SK-N-SH (cell line): ENCODE measurements at regions not wholly inside any gene's neighbourhood (a gene's known extent, or its start where the extent isn't known, plus 50 kb on each side); places are given as distances from the start of the nearest gene placed in this dataset.

Experiments
- CTCF ChIA-PET: fragments of 300-600, 350-600 bp; formaldehyde crosslinking; extraction: SDS; loops from one replicate; lab custom pipeline; 2021; lab: Yijun Ruan, JAX
- POLR2A ChIA-PET: fragments of 350-600 bp; sonication (Branson Sonifier 250); formaldehyde crosslinking; extraction: SDS; loops from one replicate; lab custom pipeline; 2020; ENCODE audit warnings: antibody characterized with exemption, inconsistent platforms; lab: Yijun Ruan, JAX
- DNase-seq: peaks from one replicate; pipeline ENCODE4 v3.0.0; 2012
- H2AFZ ChIP-seq: fragments of 200-600 bp; sonication (generic); 2 replicates; pipeline ENCODE4 v1.8.1; 2016; ENCODE audit warnings: antibody characterized with exemption, mild to moderate bottlenecking, low read depth
- H3F3A ChIP-seq: fragments of 200-600 bp; sonication (generic); replicated peaks from 2 replicates; pipeline ENCODE3; 2016; ENCODE audit warnings: antibody characterized with exemption, mild to moderate bottlenecking; ENCODE audit not compliant: insufficient read depth
- H3K27ac ChIP-seq, 2 experiments: fragments of 200-500 bp in 1 of 2; fragments of 200-600 bp in 1 of 2; sonication (Bioruptor generic) in 1 of 2; sonication (generic), shearing (Covaris generic) in 1 of 2; 2 replicates each; pipeline versions ENCODE4 v1.5.1 to v1.6.1; 2014 to 2016; ENCODE audit warnings: low read depth in 2 of 2, inconsistent platforms in 1 of 2, low read length in 1 of 2, mild to moderate bottlenecking in 1 of 2, mixed read lengths in 1 of 2
- H3K27me3 ChIP-seq: fragments of 200-600 bp; sonication (generic), shearing (Covaris generic); 2 replicates; pipeline ENCODE4 v1.6.1; 2016; ENCODE audit warnings: mixed run types; ENCODE audit not compliant: insufficient read depth
- H3K36me3 ChIP-seq, 2 experiments: fragments of 200-500 bp in 1 of 2; fragments of 200-600 bp in 1 of 2; sonication (Bioruptor generic) in 1 of 2; sonication (generic) in 1 of 2; replicated peaks in 1 of 2; 2 replicates each; pipeline versions ENCODE3 to v1.5.1; 2014 to 2016; ENCODE audit warnings: low read length in 1 of 2, mild to moderate bottlenecking in 1 of 2; ENCODE audit not compliant: insufficient read depth in 2 of 2, control insufficient read depth in 1 of 2
- H3K4me1 ChIP-seq, 2 experiments: fragments of 200-500 bp in 1 of 2; fragments of 200-600 bp in 1 of 2; sonication (Bioruptor generic) in 1 of 2; sonication (generic), shearing (Covaris generic) in 1 of 2; 2 replicates each; pipeline versions ENCODE4 v1.5.1 to v1.6.1; 2014 to 2016; ENCODE audit warnings: low read depth in 1 of 2, low read length in 1 of 2, mixed run types in 1 of 2; ENCODE audit not compliant: insufficient read depth in 2 of 2, control insufficient read depth in 1 of 2
- H3K4me2 ChIP-seq: fragments of 200-600 bp; sonication (generic), shearing (Covaris generic); 2 replicates; pipeline ENCODE4 v1.6.1; 2017; ENCODE audit warnings: mixed run types
- H3K4me3 ChIP-seq, 2 experiments: fragments of 200-500 bp in 1 of 2; fragments of 200-600 bp in 1 of 2; sonication (Bioruptor generic) in 1 of 2; sonication (generic), shearing (Covaris generic) in 1 of 2; 2 replicates each; pipeline versions ENCODE4 v1.5.1 to v1.8.1; 2014 to 2016; ENCODE audit warnings: low read depth in 2 of 2, inconsistent platforms in 1 of 2, low read length in 1 of 2, mild to moderate bottlenecking in 1 of 2, mixed read lengths in 1 of 2, moderate library complexity in 1 of 2
- H3K79me2 ChIP-seq: fragments of 200-600 bp; sonication (generic); 2 replicates; pipeline ENCODE4 v1.8.1; 2017; ENCODE audit warnings: mild to moderate bottlenecking; ENCODE audit not compliant: insufficient read depth
- H3K9ac ChIP-seq: fragments of 200-600 bp; sonication (generic); 2 replicates; pipeline ENCODE4 v1.6.1; 2017; ENCODE audit warnings: mixed run types
- H3K9me2 ChIP-seq: fragments of 200-600 bp; sonication (generic); 2 replicates; pipeline ENCODE4 v1.6.1; 2017; ENCODE audit warnings: mixed run types
- H3K9me3 ChIP-seq: fragments of 200-600 bp; sonication (generic); 2 replicates; pipeline ENCODE4 v1.6.1; 2017; ENCODE audit warnings: mixed run types, mild to moderate bottlenecking, moderate library complexity
- H4K20me1 ChIP-seq: fragments of 200-600 bp; sonication (generic); 2 replicates; pipeline ENCODE4 v1.6.1; 2017; ENCODE audit warnings: mild to moderate bottlenecking, mixed run types; ENCODE audit not compliant: insufficient read depth
- CTCF ChIP-seq: fragments of 200-600 bp; sonication (generic); IDR thresholded peaks from 2 replicates; pipeline ENCODE4 v1.6.1; 2017; ENCODE audit warnings: antibody characterized with exemption, mild to moderate bottlenecking, moderate library complexity
- EZH2phosphoT487 ChIP-seq: fragments of 200-600 bp; sonication (generic); IDR thresholded peaks from 2 replicates; pipeline ENCODE4 v1.6.1; 2017; ENCODE audit warnings: low read depth, mixed run types, mild to moderate bottlenecking, antibody characterized with exemption, moderate library complexity, borderline replicate concordance
- FOSL2 ChIP-seq: IDR thresholded peaks from 2 replicates; pipeline ENCODE4 v1.4.0; 2012; ENCODE audit warnings: low read depth, mild to moderate bottlenecking, moderate library complexity, borderline replicate concordance
- FOXM1 ChIP-seq: IDR thresholded peaks from 2 replicates; pipeline ENCODE4 v1.4.0; 2012; ENCODE audit warnings: low read depth, mild to moderate bottlenecking
- GABPA ChIP-seq: IDR thresholded peaks from 2 replicates; pipeline ENCODE4 v1.4.0; 2012; ENCODE audit warnings: low read depth, mild to moderate bottlenecking
- GATA2 ChIP-seq: sonication (generic); formaldehyde crosslinking; IDR thresholded peaks from 2 replicates; pipeline ENCODE4 v1.5.0; 2020; ENCODE audit warnings: mild to moderate bottlenecking, missing genetic modification reagents
- IRF3 ChIP-seq: fragments of 150-350 bp; IDR thresholded peaks from 2 replicates; pipeline ENCODE4 v1.6.1; 2016; ENCODE audit warnings: mild to moderate bottlenecking, low read depth, low read length
- JUND ChIP-seq: IDR thresholded peaks from 2 replicates; pipeline ENCODE4 v1.4.0; 2012
- MAX ChIP-seq: IDR thresholded peaks from 2 replicates; pipeline ENCODE4 v1.4.0; 2012; ENCODE audit warnings: low read depth
- NFIC ChIP-seq: IDR thresholded peaks from 2 replicates; pipeline ENCODE4 v1.4.0; 2012; ENCODE audit warnings: borderline replicate concordance
- NRF1 ChIP-seq: IDR thresholded peaks from 2 replicates; pipeline ENCODE4 v1.6.1; 2012; ENCODE audit warnings: low read depth, mild to moderate bottlenecking, low read length
- RAD21 ChIP-seq: IDR thresholded peaks from 2 replicates; pipeline ENCODE4 v1.6.1; 2012; ENCODE audit warnings: mild to moderate bottlenecking, low read length
- RFX5 ChIP-seq: IDR thresholded peaks from 2 replicates; pipeline ENCODE4 v1.6.1; 2012; ENCODE audit warnings: mild to moderate bottlenecking, improper control_type of control experiment, low read length
- SIN3A ChIP-seq: IDR thresholded peaks from 2 replicates; pipeline ENCODE4 v1.6.1; 2012; ENCODE audit warnings: low read depth, mild to moderate bottlenecking, low read length, moderate library complexity, borderline replicate concordance
- TEAD4 ChIP-seq: IDR thresholded peaks from 2 replicates; pipeline ENCODE4 v1.4.0; 2012; ENCODE audit warnings: mild to moderate bottlenecking, borderline replicate concordance; ENCODE audit not compliant: insufficient read depth
- USF1 ChIP-seq: IDR thresholded peaks from 2 replicates; pipeline ENCODE4 v1.4.0; 2012; ENCODE audit warnings: low read depth, borderline replicate concordance
- YY1 ChIP-seq: IDR thresholded peaks from 2 replicates; pipeline ENCODE4 v1.4.0; 2012; ENCODE audit warnings: low read depth, mild to moderate bottlenecking
- WGBS: methylation state at CpG from one replicate; pipeline ENCODE4 v1.1.6; 2017; ENCODE audit warnings: low lambda C conversion rate; 5-methylcytosine and 5-hydroxymethylcytosine counted together
- TF ChIP-seq, protein P1 (sequence below): IDR thresholded peaks from 2 replicates; pipeline ENCODE4 v1.6.1; 2012; ENCODE audit warnings: mild to moderate bottlenecking, low read depth, low read length, moderate library complexity
- TF ChIP-seq, protein P2 (sequence below): IDR thresholded peaks from 2 replicates; pipeline ENCODE4; 2012

DNA sequence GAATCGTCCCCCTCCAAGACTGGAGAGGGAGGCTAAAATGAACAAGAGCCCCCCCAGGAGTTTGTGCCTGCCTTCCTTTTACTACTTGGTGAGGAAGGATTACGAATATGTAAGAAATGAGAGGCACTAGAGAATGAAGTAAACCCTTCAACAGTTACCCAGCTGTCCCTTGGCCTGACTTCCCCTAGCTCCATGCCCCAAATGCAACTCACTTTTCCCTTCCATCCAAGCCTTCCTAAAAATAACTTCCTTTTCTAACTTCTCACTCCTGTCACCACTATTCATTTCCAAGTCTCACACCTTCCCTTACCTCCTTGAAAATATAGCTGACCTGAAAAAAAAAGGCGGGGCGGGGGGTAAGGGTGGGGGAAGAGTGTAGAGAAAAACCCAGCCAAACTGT, 96.6 kb upstream of the HNRNPU start:
- no peak for DNase-seq
- Histone ChIP-seq H3F3A (peaks cover 28% of the 10 kb centered on the region), H3K27me3 (no peaks in the 10 kb centered on the region), H3K79me2 (no peaks in the 10 kb centered on the region), H3K4me3 (no peak overlapping the region), H3K27ac (no peak overlapping the region), H3K36me3 (no peaks in the 10 kb centered on the region), H3K4me2 (no peak overlapping the region), H4K20me1 (no peaks in the 10 kb centered on the region), H3K4me1 (peaks cover 14 to 15% of the 10 kb centered on the region in 2 experiments), H3K9me2 (no peaks in the 10 kb centered on the region), H2AFZ (no peak overlapping the region), H3K9ac (no peak overlapping the region), H3K9me3 (no peaks in the 10 kb centered on the region)
- 98% methylated on average over 4 of the region's 4 CpGs for WGBS
- CTCF ChIA-PET: no interaction called here
- TF ChIP-seq GATA2 (CRISPR knock-in tag) (no peak), RAD21 (no peak), YY1 (no peak), NRF1 (no peak), RFX5 (no peak), FOXM1 (no peak), EZH2phosphoT487 (no peak), JUND (no peak), MAX (no peak), TEAD4 (no peak), SIN3A (no peak), FOSL2 (no peak), GABPA (no peak), NFIC (no peak), IRF3 (no peak), CTCF (no peak), USF1 (no peak)
- TF ChIP-seq, protein P1, sequence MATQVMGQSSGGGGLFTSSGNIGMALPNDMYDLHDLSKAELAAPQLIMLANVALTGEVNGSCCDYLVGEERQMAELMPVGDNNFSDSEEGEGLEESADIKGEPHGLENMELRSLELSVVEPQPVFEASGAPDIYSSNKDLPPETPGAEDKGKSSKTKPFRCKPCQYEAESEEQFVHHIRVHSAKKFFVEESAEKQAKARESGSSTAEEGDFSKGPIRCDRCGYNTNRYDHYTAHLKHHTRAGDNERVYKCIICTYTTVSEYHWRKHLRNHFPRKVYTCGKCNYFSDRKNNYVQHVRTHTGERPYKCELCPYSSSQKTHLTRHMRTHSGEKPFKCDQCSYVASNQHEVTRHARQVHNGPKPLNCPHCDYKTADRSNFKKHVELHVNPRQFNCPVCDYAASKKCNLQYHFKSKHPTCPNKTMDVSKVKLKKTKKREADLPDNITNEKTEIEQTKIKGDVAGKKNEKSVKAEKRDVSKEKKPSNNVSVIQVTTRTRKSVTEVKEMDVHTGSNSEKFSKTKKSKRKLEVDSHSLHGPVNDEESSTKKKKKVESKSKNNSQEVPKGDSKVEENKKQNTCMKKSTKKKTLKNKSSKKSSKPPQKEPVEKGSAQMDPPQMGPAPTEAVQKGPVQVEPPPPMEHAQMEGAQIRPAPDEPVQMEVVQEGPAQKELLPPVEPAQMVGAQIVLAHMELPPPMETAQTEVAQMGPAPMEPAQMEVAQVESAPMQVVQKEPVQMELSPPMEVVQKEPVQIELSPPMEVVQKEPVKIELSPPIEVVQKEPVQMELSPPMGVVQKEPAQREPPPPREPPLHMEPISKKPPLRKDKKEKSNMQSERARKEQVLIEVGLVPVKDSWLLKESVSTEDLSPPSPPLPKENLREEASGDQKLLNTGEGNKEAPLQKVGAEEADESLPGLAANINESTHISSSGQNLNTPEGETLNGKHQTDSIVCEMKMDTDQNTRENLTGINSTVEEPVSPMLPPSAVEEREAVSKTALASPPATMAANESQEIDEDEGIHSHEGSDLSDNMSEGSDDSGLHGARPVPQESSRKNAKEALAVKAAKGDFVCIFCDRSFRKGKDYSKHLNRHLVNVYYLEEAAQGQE: no peak
- TF ChIP-seq, protein P2, sequence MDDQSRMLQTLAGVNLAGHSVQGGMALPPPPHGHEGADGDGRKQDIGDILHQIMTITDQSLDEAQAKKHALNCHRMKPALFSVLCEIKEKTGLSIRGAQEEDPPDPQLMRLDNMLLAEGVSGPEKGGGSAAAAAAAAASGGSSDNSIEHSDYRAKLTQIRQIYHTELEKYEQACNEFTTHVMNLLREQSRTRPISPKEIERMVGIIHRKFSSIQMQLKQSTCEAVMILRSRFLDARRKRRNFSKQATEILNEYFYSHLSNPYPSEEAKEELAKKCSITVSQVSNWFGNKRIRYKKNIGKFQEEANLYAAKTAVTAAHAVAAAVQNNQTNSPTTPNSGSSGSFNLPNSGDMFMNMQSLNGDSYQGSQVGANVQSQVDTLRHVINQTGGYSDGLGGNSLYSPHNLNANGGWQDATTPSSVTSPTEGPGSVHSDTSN: no peak
- POLR2A ChIA-PET: no interaction called here
